ENCODE measurements at regions not wholly inside any gene's neighbourhood (a gene's known extent, or its start where the extent isn't known, plus 50 kb on each side); places are given as distances from the start of the nearest gene placed in this dataset.

DNA sequence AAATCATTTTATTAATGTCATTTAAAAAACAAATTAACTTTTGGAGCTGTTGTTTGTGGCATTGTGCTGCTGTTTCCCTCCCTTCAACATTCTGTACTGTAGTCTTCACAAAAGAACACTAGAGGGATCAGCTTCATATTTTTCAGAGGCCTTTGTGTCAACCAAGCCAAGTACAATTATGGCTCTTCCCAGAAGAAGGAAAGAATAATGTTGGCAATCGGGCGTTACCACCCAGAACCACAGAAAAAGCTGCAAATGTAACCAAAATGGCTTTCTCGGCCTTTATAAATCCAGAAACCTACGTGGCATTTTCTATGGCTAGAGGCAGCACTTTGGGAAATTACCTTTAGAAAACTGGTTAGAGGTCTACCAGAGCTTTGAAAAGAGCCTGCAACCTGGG is 98.8 kb upstream of the COL1A2 start:
- peak; percentile 86 for DNase-seq (ENCODE audit: low read depth)
- TF ChIP-seq, protein P1, sequence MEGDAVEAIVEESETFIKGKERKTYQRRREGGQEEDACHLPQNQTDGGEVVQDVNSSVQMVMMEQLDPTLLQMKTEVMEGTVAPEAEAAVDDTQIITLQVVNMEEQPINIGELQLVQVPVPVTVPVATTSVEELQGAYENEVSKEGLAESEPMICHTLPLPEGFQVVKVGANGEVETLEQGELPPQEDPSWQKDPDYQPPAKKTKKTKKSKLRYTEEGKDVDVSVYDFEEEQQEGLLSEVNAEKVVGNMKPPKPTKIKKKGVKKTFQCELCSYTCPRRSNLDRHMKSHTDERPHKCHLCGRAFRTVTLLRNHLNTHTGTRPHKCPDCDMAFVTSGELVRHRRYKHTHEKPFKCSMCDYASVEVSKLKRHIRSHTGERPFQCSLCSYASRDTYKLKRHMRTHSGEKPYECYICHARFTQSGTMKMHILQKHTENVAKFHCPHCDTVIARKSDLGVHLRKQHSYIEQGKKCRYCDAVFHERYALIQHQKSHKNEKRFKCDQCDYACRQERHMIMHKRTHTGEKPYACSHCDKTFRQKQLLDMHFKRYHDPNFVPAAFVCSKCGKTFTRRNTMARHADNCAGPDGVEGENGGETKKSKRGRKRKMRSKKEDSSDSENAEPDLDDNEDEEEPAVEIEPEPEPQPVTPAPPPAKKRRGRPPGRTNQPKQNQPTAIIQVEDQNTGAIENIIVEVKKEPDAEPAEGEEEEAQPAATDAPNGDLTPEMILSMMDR (IDR thresholded peaks at IDR 0.05; ENCODE audit: insufficient read depth, low read depth, low read length): peak; percentile 81
- peak overlapping the region; percentile 45 for H3K4me3 ChIP-seq (ENCODE audit: low read depth, low read length)

DNA sequence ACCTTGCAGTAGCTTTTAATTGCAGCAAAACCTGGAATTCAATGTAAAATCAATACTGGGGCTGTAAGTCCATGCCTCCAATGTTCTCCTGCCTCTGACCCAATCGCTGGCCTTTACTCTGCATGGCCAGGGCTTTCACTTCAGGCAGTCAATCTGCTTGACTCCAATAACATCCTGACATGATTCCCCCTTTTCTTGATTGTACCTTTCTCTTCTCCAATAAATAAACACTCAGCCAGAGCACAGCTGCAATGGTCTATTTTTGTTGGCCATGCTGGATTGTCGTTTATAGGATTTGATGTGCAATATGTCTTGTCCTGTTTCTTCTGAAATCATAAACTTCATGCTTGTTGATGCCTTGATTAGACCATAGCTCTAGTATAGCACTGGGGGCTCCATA is 97.8 kb upstream of the COL1A2 start:
- TF ChIP-seq, protein P1 (IDR thresholded peaks at IDR 0.05; ENCODE audit: insufficient read depth, low read depth, low read length): no peak
- DNase-seq (ENCODE audit: low read depth): no peak
- peak overlapping the region; percentile 45 for H3K4me3 ChIP-seq (ENCODE audit: low read depth, low read length)

DNA sequence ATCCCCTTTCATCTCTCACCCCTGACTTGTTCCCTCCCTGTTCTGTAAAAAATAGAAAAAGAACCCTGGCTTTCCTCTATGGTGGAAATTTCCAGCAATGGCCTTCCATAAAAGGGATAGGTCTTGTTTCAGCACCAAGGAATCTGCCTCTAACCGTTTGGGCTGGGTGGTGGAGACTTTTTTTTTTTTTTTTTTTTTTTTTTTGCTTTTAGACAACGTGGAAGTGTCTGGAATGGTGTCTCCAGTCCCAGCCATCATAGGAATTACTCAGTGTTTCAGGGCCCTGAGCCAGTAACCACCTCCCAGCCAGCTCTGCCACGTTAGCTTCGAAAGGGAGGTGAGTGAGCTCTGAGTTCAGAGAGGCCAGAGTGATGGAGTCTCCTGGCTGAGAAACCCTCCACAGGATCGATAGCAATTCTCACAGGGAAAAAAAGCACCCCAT is 97.3 kb upstream of the COL1A2 start:
- DNase-seq (ENCODE audit: low read depth): peak; percentile 97
- TF ChIP-seq, protein P1 (IDR thresholded peaks at IDR 0.05; ENCODE audit: insufficient read depth, low read depth, low read length): no peak
- H3K4me3 ChIP-seq (ENCODE audit: low read depth, low read length): peak overlapping the region; percentile 45

DNA sequence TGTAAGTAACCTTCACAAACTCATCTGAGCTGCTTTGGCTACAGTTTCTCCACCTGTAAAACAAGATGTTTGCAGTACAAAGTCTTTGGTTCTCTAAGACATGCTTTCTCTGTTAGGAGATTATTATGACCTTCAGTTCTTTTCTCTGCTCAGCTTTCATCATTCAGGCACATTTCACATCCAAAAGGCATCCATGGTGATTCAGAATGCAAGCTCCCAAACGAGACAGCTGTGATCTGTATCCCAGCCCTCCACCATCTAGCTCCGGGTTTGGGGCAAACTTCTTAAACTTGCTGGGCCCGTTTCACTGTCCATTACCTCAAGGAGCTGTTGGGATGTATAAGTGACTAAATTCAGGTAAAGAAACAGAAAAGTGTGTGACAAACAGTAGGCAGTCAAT is 95.8 kb upstream of the COL1A2 start:
- TF ChIP-seq, protein P1 (IDR thresholded peaks at IDR 0.05; ENCODE audit: insufficient read depth, low read depth, low read length): no peak
- H3K4me3 ChIP-seq (ENCODE audit: low read depth, low read length): no peak overlapping the region

DNA sequence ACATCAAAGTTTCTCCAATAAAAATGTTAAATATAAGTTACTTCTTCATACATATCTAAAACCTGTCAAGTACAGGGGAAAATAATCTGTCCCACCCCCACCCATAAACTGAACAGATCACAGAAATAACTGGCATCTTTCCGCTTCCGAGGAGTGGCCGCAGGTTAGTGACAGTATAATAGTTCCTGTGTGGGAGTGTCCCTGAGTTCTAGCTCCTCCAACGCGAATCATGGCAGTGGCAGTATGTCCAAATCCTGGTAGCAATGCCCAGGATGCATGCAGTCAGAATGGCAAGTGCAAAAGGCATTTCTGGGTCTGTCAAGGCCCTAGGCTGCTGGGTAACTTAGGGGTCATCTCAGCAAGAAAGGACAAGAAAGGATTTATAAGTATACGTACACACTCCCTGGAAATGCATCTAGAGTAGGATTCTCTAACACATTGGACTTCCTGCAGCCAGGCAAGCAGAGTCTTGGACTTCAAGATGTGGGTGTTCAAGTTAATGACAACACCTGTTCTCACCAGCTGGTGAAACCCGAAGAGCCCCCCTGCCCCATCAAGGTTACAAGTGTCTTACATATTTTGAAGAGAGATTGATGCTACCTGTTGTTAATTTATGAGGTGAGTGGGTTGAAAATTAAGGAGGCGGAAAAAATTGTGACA is 94.4 kb upstream of the COL1A2 start:
- DNase-seq (ENCODE audit: low read depth): no peak
- TF ChIP-seq, protein P1 (IDR thresholded peaks at IDR 0.05; ENCODE audit: insufficient read depth, low read depth, low read length): no peak
- H3K4me3 ChIP-seq (ENCODE audit: low read depth, low read length): no peak overlapping the region

More for the DNA sequence above, 95.8 kb upstream of the COL1A2 start:
- DNase-seq (ENCODE audit: low read depth): peak; percentile 60

DNA sequence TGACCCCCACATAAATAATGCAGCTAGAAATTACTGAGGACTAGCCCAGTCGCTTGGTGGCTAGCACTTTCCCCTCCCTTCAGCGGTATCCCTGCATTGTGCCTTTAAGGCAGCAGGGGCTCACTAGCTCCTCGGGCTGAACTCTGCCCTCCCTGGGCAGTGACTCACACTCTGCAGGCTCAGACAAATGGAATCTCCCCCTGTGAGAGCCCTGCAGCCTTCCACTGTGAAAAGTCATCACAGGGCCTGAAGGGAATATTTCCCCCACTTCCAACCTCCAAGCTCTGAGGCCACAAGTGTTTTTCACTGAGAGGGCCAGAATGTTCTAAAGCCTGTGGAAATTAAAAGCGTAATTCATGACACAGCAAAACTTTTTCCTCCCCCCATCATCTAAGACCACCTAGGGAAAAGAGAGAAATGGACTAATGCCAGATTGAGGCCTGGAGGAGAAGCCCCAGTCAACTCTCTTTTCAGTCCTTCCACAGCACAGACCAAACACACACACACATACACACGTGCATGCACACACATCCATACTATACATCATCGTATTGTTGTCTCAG is 93.6 kb upstream of the COL1A2 start:
- peak overlapping the region; percentile 10 for H3K4me3 ChIP-seq (ENCODE audit: low read depth, low read length)
- peak; percentile 96 for DNase-seq (ENCODE audit: low read depth)
- TF ChIP-seq, protein P1 (IDR thresholded peaks at IDR 0.05; ENCODE audit: insufficient read depth, low read depth, low read length): peak; percentile 37
